ENCODE measurements at regions not wholly inside any gene's neighbourhood (a gene's known extent, or its start where the extent isn't known, plus 50 kb on each side); places are given as distances from the start of the nearest gene placed in this dataset.

DNA sequence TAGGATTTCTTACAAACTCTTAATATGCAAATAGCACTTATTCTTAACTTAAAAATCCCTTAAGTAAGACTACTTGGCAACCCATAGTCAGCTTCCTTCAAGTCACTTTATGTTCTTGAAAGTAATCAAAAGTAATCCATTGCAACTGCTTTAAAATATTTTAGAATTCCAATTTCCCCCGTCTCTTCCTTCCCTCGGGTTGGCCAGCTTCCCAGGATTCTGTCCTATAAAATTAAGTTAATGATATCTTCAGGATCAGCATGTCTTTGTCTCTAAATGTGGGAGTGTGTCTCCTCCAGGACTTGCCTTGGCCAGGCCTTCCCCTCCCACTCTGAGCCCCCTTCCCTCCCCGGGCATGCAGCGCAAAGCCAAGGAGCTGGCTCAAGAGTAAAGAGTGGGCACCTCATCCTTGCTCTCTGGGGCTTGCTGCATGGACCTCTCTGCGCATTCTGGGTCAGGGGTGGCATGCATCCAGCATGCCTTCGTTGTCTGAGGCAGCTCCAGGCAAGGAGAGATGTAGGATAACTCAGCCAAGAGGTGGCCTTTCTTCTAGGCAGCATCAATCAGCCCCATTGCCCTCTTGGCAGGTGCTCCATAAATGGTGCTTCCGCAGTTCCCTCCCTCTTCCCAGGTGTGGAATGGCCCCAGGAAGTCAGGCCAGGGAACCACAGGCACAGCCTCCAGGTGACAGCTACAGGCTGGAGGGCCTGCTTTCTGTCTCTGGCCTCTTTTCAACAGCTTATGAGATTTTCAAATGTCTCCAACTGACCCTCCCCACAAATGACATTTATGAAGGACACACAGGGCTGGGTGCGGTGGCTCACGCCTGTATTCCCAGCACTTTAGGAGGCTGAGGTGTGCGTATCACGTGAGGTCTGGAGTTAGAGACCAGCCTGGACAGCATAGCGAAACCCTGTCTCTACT is 108.7 kb upstream of the ALDH1A3 start:
- TF ChIP-seq ZNF274 (IDR thresholded peaks at IDR 0.05; ENCODE audit: low read depth, low read length): no peak
- TF ChIP-seq, protein P1, sequence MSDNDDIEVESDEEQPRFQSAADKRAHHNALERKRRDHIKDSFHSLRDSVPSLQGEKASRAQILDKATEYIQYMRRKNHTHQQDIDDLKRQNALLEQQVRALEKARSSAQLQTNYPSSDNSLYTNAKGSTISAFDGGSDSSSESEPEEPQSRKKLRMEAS (IDR thresholded peaks at IDR 0.05): no peak
- no peak for TF ChIP-seq EZH2 (IDR thresholded peaks at IDR 0.05)
- TF ChIP-seq, protein P2, sequence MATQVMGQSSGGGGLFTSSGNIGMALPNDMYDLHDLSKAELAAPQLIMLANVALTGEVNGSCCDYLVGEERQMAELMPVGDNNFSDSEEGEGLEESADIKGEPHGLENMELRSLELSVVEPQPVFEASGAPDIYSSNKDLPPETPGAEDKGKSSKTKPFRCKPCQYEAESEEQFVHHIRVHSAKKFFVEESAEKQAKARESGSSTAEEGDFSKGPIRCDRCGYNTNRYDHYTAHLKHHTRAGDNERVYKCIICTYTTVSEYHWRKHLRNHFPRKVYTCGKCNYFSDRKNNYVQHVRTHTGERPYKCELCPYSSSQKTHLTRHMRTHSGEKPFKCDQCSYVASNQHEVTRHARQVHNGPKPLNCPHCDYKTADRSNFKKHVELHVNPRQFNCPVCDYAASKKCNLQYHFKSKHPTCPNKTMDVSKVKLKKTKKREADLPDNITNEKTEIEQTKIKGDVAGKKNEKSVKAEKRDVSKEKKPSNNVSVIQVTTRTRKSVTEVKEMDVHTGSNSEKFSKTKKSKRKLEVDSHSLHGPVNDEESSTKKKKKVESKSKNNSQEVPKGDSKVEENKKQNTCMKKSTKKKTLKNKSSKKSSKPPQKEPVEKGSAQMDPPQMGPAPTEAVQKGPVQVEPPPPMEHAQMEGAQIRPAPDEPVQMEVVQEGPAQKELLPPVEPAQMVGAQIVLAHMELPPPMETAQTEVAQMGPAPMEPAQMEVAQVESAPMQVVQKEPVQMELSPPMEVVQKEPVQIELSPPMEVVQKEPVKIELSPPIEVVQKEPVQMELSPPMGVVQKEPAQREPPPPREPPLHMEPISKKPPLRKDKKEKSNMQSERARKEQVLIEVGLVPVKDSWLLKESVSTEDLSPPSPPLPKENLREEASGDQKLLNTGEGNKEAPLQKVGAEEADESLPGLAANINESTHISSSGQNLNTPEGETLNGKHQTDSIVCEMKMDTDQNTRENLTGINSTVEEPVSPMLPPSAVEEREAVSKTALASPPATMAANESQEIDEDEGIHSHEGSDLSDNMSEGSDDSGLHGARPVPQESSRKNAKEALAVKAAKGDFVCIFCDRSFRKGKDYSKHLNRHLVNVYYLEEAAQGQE (IDR thresholded peaks at IDR 0.05; ENCODE audit: low read depth): no peak
- TF ChIP-seq, protein P3, sequence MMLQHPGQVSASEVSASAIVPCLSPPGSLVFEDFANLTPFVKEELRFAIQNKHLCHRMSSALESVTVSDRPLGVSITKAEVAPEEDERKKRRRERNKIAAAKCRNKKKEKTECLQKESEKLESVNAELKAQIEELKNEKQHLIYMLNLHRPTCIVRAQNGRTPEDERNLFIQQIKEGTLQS (IDR thresholded peaks at IDR 0.05): no peak
- TF ChIP-seq CEBPB (IDR thresholded peaks at IDR 0.05; ENCODE audit: low read depth): no peak
- TF ChIP-seq, protein P4, sequence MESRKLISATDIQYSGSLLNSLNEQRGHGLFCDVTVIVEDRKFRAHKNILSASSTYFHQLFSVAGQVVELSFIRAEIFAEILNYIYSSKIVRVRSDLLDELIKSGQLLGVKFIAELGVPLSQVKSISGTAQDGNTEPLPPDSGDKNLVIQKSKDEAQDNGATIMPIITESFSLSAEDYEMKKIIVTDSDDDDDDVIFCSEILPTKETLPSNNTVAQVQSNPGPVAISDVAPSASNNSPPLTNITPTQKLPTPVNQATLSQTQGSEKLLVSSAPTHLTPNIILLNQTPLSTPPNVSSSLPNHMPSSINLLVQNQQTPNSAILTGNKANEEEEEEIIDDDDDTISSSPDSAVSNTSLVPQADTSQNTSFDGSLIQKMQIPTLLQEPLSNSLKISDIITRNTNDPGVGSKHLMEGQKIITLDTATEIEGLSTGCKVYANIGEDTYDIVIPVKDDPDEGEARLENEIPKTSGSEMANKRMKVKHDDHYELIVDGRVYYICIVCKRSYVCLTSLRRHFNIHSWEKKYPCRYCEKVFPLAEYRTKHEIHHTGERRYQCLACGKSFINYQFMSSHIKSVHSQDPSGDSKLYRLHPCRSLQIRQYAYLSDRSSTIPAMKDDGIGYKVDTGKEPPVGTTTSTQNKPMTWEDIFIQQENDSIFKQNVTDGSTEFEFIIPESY (IDR thresholded peaks at IDR 0.05; ENCODE audit: extremely low read depth, insufficient replicate concordance, low read length): no peak
- TF ChIP-seq JUND (IDR thresholded peaks at IDR 0.05): no peak
- TF ChIP-seq TCF7L2 (IDR thresholded peaks at IDR 0.05; ENCODE audit: borderline replicate concordance, extremely low read depth, insufficient read depth, insufficient read length): no peak
- no peak for TF ChIP-seq EZH2phosphoT487 (IDR thresholded peaks at IDR 0.05; ENCODE audit: borderline replicate concordance)
- TF ChIP-seq SRF (IDR thresholded peaks at IDR 0.05; ENCODE audit: low read depth): no peak
- no peak for TF ChIP-seq EGR1 (IDR thresholded peaks at IDR 0.05; ENCODE audit: low read depth)
- no peak for TF ChIP-seq CBX3 (IDR thresholded peaks at IDR 0.05; ENCODE audit: low read depth)
- TF ChIP-seq RAD21 (IDR thresholded peaks at IDR 0.05; ENCODE audit: low read depth): no peak
- no peak for TF ChIP-seq ELF1 (IDR thresholded peaks at IDR 0.05; ENCODE audit: borderline replicate concordance, low read depth)
- TF ChIP-seq ZFX (IDR thresholded peaks at IDR 0.05): no peak
- no peak for TF ChIP-seq SP1 (IDR thresholded peaks at IDR 0.05; ENCODE audit: low read depth)
- Histone ChIP-seq H3K36me3 (ENCODE audit: control insufficient read depth in 1 of 2, insufficient read depth in 2 of 2, low read length in 2 of 2) (no peaks in the 10 kb centered on the region), H2AFZ (ENCODE audit: low read depth, low read length, poor library complexity, severe bottlenecking) (no peak overlapping the region), H3K4me3 (replicated peaks in 1 of 2; ENCODE audit: low read depth in 1 of 2, low read length in 2 of 2) (no peak overlapping the region), H3K9ac (ENCODE audit: low read length) (no peak overlapping the region), H3K27ac (ENCODE audit: low read depth, low read length) (no peak overlapping the region), H3K4me2 (ENCODE audit: low read length) (no peak overlapping the region), H4K20me1 (ENCODE audit: insufficient read depth) (no peaks in the 10 kb centered on the region), H3K4me1 (ENCODE audit: control insufficient read depth in 1 of 2, insufficient read depth in 2 of 2, low read length in 2 of 2) (peaks cover 2 to 14% of the 10 kb centered on the region in 2 experiments; a peak in 2 of 4 replicates), H3K9me3 (ENCODE audit: control insufficient read depth in 1 of 2, insufficient read depth in 1 of 2, low read depth in 1 of 2, low read length in 2 of 2) (no peaks in the 10 kb centered on the region), H3K79me2 (ENCODE audit: insufficient read depth, low read length) (no peaks in the 10 kb centered on the region), H3K27me3 (ENCODE audit: insufficient read depth, low read length) (no peaks in the 10 kb centered on the region), H3K9me2 (ENCODE audit: insufficient read depth) (no peaks in the 10 kb centered on the region)
- RAD21 ChIA-PET (ENCODE audit: low non-redundant PET in 1 of 2, low total read pairs in 2 of 2, uncharacterized antibody in 2 of 2, unreplicated experiment in 2 of 2): no interaction called here
- CTCF ChIA-PET: no interaction called here
- no peak for ATAC-seq
- no TSS peak for BruUV-seq (replicated peaks)
- POLR2A ChIA-PET: interaction anchor here (2.0 kb wide), 1 partner anchor 11 kb away, joined by 6 read pairs; no protein-coding TSS in a partner anchor
- intact Hi-C loops (cut with micrococcal nuclease): no loop called here
- no peak for DNase-seq (ENCODE audit: low read depth, low spot score)
